Epithelial cell of prostate (primary cell): ENCODE measurements at regions not wholly inside any gene's neighbourhood (a gene's known extent, or its start where the extent isn't known, plus 50 kb on each side); places are given as distances from the start of the nearest gene placed in this dataset.

Source experiments
- DNase-seq: peaks from one replicate; pipeline ENCODE4 v3.0.0-alpha.2; 2011; ENCODE audit warnings: low read depth, low spot score
- H3K27ac ChIP-seq: fragments of 450-650 bp; 2 replicates; pipeline ENCODE4 v1.5.1; 2017; ENCODE audit warnings: mild to moderate bottlenecking

- no peak for DNase-seq
- H3K27ac ChIP-seq: no peak overlapping the region
Observed at GRCh38 chr16:86821895-86822294, 243.5 kb downstream of the FOXL1 start.

DNA sequence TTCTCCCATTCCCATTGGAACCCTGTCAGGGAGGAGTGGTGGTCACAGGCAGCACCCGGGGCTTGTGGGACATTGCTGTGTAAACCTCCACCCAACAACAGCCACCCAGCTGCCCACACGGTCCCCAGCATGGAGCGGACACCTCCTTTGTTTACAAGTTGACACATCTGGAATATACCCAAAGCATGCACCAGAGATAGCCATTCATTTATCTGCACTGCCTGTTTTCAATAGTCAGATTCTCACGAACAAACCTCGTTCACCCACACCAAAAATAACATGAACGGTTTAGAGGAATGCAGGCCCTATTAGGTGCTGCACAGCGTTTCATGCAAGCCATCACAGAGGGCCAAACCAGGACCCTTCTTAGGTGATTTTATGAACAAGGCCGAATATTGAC, 244.8 kb downstream of the FOXL1 start:
- no peak overlapping the region for H3K27ac ChIP-seq
- no peak for DNase-seq

- peak overlapping the region; percentile 20 for H3K27ac ChIP-seq
- no peak for DNase-seq
Observed at GRCh38 chr16:86823888-86824671, 245.7 kb downstream of the FOXL1 start.

DNA sequence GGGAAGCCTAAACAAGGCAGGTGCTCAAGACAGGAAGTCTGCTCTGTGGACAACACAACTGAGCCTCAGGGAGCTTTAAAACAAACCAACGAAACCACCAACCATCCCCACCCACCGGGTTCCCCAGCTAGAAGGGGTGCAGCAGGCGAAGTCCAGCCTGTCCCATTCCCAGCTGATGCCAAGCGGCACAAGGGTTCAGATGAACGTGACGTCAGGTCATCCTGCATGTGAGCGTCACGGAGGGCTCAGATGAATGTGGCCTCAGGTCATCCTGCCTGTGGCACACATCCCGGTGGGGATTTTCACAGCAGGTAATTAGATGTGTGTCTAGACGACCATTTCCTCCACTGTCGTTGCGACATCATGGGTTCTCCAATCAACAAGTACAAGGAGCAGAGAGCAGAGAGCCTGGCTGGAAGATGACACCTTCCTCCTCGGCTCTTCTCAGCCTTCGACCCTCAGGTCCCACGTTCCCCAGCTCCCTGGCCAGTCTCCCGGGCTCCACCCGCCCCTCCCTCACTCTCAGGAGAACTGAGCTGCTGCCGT, 246.5 kb downstream of the FOXL1 start:
- peak overlapping the region; percentile 20 for H3K27ac ChIP-seq
- no peak for DNase-seq

- DNase-seq: no peak
- H3K27ac ChIP-seq: no peak overlapping the region
Observed at GRCh38 chr16:86825631-86826030, 247.3 kb downstream of the FOXL1 start.

GRCh38 chr16:86826941-86827340, 248.6 kb downstream of the FOXL1 start:
- DNase-seq: no peak

GRCh38 chr16:86827521-86827920, 249.2 kb downstream of the FOXL1 start:
- H3K27ac ChIP-seq: no peak overlapping the region
- no peak for DNase-seq

More at GRCh38 chr16:86826941-86827340, 248.6 kb downstream of the FOXL1 start:
- H3K27ac ChIP-seq: no peak overlapping the region

DNA sequence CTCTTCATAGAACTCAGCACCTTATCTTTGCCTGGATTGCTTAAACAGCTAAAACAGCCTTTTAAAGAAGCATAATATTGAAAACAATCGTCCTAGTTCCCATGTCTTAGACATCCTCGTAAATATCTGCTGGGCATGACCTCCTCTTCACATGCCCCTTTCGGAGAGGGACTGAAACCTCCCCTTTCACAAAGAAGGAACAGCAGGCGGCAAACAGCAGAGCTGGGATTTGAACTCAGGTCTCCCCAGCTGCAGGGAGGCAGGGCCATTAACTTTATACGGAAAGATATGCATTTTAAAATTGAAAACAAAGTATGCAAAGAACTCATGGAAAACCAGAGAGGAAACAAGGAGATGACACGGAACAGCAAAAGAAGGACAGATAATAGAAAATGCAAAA, 249.9 kb downstream of the FOXL1 start:
- no peak overlapping the region for H3K27ac ChIP-seq
- DNase-seq: no peak

GRCh38 chr16:86828653-86829052, 250.3 kb downstream of the FOXL1 start:
- DNase-seq: no peak
- H3K27ac ChIP-seq: no peak overlapping the region

DNA sequence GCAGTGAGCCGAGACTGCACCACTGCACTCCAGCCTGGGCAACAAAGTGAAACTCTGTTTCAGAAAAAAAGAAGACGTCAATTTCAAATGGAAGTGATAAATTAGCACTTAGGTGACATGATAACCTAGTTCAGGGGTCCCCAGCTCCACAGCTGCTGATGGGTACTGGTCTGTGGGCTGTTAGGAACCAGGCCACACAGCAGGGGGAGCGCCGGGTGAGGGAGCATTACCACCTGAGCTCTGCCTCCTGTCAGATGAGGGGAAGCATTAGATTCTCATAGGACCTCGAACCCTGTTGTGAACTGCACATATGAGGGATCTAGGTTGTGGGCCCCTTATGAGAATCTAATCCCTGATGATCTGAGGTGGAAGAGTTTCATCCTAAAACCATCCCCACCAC, 253.0 kb downstream of the FOXL1 start:
- H3K27ac ChIP-seq: no peak overlapping the region
- DNase-seq: no peak

- no peak for DNase-seq
- no peak overlapping the region for H3K27ac ChIP-seq
Observed at GRCh38 chr16:86833136-86833535, 254.8 kb downstream of the FOXL1 start.

DNA sequence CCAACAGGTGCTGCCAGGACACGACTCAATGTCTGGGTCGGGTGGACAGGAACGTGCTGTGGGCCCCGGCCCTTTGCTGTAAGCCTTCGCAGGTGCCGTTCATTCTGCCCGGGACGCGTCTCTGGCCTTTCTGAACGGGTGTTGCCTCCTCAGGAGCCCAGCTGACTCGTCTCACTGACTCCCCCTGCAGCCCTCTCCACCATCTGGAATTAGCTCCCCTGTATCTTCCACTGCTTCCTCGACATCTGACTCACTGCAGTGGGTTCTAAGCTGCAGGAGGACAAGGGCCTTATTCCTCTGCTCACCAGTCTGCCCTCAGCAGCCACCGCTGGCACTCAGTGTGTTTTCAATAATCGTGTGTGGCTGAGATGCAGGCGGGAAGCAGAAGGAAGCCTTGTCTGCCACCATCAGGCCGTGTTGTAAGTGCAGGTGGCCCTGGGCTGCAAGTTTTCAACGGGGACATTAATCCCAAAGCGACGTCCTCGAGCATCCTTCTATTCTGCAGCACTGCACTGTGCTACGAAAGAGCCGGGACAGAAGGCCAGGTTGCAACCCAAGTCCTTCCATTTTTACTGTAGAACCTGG, 256.2 kb downstream of the FOXL1 start:
- DNase-seq: no peak
- H3K27ac ChIP-seq: no peak overlapping the region

GRCh38 chr16:86835982-86836381, 257.6 kb downstream of the FOXL1 start:
- H3K27ac ChIP-seq: no peak overlapping the region
- DNase-seq: no peak

GRCh38 chr16:86836503-86837129, 258.3 kb downstream of the FOXL1 start:
- H3K27ac ChIP-seq: no peak overlapping the region
- no peak for DNase-seq

DNA sequence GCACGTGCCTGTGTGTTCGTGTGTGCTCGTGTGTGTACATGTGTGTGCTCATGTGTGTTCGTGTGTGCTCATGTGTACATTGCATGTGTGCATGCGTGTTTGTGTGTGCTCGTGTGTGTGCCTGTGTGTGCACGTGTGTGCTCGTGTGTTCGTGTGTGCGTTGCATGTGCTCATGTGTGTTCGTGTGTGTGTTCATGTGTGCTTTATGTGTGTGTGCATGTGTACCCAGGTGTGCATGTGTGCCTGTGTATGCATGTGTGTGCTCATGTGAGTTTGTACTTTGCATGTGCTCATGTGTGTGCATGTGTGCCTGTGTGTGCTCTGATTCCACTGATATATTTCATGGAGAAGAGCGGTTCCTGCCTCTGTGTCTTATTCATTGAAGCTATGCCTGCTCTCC, 265.5 kb downstream of the FOXL1 start:
- H3K27ac ChIP-seq: no peak overlapping the region

DNA sequence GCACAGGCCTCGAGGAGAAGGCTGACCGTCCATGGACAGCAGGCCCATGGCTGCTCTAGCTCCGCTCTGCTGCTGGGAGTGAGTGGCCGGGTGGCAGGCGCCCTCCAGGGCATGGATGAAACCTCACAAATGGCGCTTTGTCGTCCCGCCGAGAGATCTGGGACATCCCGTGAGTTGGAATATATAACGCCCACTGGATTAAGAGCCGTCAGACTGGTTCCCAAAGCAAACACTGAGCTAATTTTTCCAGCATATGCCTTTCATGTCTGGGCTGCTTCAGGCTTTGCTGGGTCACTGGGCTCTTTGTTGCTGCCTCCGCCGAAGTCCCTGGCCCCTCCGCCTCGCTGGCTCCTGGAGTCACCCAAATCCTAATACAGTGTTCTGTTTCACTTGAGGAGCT, 266.3 kb downstream of the FOXL1 start:
- no peak overlapping the region for H3K27ac ChIP-seq
- no peak for DNase-seq

More for the DNA sequence above, 265.5 kb downstream of the FOXL1 start:
- no peak for DNase-seq

GRCh38 chr16:86846136-86846535, 267.8 kb downstream of the FOXL1 start:
- no peak overlapping the region for H3K27ac ChIP-seq
- no peak for DNase-seq

DNA sequence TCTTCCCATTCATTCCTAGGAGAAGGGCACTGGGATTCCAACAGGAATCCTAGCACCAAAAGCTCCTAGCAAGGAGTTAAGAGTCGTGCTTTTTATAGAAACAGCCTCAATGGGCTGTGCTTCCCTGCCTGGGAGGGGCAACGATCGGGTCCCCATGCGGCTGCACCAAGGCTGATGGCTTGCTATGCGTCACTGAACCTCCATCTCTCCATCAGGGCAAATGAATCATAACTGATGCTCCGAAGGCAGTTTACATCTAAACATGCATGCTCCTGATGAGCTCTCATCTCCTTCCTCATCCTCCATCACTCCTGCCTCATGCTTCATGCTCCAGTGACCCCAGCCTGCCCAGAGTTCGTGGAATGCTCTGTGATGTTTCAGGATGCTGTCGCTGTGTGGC, 270.5 kb downstream of the FOXL1 start:
- no peak overlapping the region for H3K27ac ChIP-seq
- DNase-seq: no peak

DNA sequence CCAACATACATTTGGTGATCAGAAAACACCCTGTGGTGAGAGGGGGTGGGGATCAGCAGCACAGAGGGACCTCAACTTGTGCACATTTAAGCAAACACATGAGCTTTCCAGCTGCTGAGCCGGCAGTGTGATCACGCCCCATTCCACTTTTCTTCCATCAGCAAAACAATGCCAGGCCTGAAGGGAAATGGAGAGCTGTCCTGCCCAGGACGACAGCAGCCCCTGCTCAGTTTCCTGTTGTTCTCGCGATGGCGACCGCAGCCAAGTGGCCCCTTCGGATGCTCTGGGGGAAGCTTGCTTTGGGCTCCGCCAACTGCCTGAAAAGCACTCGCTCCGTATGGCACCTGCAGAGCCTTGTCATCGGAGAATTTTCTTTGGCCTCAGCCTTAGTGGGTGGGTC, 272.3 kb downstream of the FOXL1 start:
- DNase-seq: no peak
- H3K27ac ChIP-seq: no peak overlapping the region

DNA sequence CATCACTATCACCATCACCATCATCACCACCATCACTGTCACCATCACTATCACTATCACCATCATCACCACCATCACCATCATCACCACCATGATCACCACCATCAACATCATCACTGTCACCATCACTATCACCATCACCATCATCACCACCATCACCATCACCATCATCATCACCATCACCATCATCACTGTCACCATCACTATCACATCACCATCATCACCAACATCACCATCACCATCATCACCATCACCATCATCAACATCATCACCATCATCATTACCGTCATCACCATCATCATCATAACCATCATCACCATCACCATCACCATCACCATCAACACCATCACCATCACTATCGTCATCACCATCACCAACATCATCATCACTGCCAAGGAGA, 273.8 kb downstream of the FOXL1 start:
- no peak for DNase-seq
- no peak overlapping the region for H3K27ac ChIP-seq

- no peak for DNase-seq
- no peak overlapping the region for H3K27ac ChIP-seq
Observed at GRCh38 chr16:86854058-86854621, 275.8 kb downstream of the FOXL1 start.
